Dermis microvascular lymphatic vessel endothelial cell (primary cell): ENCODE measurements at regions not wholly inside any gene's neighbourhood (a gene's known extent, or its start where the extent isn't known, plus 50 kb on each side); places are given as distances from the start of the nearest gene placed in this dataset.

Experiments used
- DNase-seq, 2 donors: peaks; one replicate each; pipeline versions ENCODE4 v3.0.0 to v3.0.0-alpha.2; 2010; ENCODE audit warnings: low read depth in 2 of 2

DNA sequence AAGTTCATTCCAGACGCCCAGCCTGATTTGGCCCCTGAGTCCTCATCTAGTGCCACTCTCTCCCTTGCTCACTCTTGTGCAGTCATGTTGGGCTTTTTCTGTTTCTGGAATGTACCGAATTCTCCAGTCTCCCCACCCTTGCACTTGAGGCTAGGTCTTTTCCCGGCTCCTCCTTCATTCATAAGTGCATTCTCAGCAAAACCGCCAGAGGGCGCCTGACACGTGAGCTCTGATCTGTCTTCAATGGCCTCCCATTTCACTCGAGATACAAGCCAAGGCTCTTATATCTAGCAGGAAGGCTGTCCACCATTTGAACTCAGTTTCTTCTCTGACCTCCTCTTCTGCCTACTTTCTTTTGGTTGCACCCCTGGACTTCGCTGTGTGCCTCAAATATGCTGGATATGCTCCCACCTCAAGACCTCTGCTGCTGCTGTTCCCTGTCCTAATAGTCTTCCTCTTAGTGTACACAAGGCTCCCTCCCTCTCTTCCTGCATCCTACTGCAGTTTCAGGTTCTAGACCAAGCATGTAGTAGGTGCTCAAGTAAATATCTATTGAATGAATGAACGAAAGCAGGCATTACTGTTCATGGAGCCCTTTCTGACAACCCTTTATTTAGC is 568.1 kb upstream of the WWC1 start:
- peak; percentile 21 to 49 for DNase-seq

GRCh38 chr5:167725264-167725663 is 566.2 kb upstream of the WWC1 start:
- DNase-seq, result no peak

- DNase-seq, result no peak
Observed at GRCh38 chr5:167725741-167726140, 565.7 kb upstream of the WWC1 start.

DNA sequence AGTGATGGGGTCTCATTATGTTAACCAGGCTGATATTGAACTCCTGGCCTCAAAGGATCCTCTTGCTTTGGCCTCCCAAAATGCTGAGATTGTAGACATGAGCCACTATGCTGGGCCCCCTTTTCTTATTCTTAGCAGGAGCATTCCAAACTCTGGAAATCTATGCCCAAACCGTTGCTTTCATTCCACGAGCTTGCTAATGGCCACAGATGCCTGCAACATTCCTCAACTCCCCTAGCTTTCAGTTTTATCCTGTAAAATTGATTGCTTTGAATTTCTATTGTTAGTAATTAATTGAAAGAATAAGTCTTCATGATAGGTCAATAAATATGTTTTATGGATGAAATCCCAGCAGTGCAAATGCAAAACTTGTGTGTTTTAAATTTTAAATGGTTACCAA is 564.8 kb upstream of the WWC1 start:
- no peak for DNase-seq

GRCh38 chr5:167730121-167730520 is 561.3 kb upstream of the WWC1 start:
- DNase-seq, result no peak

GRCh38 chr5:167730656-167731055 is 560.8 kb upstream of the WWC1 start:
- no peak for DNase-seq

DNA sequence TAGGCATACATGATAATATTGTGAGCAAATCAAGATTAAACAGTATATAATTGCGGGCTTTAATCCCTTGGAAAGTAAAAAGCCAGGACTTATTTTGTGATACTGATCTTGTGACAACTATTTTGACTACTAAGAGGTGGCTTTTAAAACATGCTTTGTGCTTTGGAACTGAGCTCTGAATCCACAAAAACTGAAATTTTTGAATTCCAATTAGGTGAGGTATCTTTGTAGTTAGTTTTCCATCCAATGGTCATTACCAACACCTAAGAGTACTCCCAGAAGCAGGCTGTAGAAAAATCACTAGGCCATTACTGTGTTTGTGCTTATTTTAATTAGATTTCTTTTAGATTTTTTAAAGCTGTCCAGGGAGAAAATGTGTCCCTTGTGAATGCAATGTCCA is 559.5 kb upstream of the WWC1 start:
- DNase-seq, result no peak

DNA sequence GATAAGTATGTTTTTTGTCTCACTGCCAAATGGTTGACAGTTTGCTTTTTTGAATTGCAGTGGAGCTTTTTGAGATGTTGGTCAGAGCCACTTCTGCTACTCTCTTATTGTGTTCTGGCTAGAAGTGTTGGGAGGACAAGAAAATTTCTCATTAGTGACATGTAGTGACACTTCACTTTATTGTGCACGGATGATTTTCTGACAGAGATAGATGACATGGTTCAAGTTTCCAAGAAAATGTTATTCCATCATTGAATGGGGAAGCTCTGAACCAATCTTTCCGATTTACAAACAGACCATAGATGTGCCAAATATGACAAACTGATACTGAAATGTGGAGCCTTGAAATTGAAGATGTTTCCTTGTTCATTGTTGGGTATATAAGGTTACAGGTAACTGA is 558.9 kb upstream of the WWC1 start:
- DNase-seq, result no peak

DNA sequence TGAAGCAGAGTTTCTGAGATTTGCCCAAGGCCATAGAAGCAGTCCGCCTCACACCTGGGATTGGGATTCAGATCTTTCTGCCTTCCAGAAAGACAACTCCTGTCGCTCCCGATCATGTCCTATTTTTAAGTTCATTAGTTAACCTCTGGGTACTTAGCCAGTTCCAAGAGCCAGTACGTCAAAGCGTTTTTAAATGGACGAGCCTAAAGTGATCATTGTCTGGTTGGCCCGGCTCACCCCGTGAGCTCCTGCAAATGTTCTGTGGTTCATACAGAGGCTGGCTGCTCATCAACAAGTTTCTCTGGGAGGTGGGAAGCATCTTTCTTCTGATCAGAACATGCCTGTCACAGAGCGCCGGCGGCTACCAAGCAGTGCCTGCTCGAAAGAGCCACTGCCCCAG is 554.5 kb upstream of the WWC1 start:
- DNase-seq, result no peak

DNA sequence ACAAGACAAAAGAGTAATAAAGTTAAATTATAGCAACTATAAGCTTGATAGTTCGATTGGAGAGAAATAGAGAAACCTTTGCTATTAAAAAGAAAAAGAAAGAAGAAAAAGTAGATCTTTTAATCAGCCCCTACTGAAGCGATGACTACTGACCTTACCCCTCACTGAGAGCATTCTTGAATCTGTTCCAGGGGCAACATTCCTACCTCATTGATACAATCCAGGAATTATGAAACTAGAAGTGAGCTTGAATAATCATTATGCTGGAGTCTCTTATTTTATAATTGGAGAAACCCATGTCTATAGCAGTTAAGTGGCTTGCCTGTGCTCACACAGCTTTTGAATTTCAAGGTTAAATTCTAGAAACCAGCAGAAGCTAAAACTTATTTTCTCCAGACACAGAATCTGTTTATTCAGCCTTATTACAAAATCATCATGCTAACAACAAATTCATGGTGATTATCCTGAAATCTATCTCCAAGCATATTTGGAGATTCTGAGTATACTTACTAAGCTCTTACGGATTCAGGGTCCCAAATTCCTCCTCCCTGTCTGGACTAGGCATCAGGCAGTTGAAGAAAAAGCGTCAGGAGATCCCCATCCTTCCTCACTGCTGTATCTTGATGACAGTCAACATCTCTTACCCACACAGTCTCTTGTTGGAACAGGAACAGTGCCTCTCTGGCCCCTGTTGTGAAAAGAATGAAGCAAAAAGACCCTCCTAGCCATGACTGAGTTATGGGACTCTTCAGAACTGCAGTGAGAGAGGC is 547.6 kb upstream of the WWC1 start:
- DNase-seq, result no peak

DNA sequence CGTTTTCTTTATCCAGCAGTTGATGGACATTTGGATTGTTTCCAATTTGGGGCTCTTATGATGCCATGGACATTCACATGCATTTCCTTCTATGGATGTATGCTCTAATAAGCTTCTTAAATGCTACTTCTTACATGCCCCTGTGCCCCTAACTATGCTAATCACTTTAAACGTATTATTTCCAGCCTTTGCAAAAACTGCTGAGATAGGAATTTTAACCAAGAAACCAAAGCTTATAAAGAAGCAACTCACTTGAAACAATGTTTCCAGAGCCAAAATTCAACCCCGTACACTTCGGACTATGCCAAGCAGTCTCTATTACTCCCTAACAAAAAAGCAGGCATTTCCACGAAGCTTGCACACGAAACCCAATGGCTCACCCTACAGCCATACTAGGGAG is 545.6 kb upstream of the WWC1 start:
- no peak for DNase-seq

DNA sequence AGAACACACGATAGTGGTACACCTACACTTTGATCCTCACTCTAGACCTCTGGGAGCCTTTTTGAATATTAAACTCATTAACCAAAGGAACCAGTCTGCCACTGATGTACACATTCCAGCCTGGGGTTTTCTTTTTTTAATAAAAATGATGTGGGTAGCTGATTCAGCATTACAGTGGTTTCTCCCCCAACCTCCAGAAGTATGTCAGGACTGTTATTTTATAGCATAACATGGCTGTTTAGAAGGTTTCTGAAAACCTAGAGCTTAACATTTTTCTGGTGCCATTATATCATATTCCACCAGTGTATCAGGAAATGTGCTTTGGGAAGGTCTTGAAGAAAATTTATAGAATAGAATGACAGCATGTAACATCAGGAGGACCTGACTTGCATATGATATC is 540.9 kb upstream of the WWC1 start:
- DNase-seq, result no peak

DNA sequence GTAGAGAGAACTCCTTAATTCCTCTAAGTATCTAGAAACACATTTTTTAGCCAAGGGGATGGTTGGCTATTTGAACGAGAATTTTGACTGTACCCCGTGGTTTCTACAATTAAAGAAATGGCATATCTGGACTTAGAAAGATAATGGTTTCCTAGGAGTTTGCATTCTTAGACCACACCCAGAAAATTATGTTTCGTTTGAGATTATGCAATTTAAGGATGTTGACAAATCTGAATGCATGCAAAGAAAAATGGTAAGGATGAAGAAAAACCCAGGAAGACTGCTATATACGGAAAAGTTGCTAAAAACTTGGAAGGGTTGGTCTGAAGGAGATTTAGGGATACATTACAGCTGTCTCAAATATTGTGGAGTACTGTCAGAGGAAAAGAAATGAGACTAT is 538.5 kb upstream of the WWC1 start:
- DNase-seq, result no peak

DNA sequence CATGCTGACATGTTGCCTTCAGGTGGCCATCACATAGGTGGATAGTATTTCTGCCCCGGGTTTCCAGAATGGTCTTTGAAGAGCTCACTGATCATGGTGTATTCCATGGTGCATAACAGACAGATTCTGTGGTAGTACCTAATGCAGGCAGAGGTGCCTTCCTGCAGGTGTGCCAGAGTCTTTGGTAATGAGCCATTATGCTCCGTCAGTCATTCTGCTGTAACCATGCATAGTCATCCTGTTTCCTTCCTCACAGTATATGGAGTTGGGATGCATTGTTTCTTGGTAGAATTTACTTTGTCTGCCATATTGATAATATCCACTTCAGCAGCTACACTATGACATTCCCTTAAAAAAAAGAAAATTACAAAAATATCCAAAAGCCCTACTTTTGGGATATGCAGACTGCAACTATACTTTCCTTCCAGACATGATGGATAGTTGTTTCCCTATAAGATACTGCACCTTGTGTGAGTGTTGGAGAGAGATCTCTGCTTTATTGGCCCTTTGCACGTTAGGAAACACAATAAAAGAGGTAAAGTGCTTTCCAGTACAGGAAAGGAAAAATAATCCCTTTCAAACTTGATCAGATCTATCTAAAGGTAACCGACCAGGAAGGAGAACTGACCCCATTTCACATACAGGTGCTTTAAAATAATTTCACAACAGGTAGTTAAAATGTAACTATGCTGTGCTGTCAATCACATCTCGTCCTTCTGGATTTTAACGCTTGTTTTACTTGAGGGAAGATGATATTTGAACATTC is 537.5 kb upstream of the WWC1 start:
- DNase-seq, result no peak

- DNase-seq, result no peak
Observed at GRCh38 chr5:167754501-167755021, 536.9 kb upstream of the WWC1 start.

DNA sequence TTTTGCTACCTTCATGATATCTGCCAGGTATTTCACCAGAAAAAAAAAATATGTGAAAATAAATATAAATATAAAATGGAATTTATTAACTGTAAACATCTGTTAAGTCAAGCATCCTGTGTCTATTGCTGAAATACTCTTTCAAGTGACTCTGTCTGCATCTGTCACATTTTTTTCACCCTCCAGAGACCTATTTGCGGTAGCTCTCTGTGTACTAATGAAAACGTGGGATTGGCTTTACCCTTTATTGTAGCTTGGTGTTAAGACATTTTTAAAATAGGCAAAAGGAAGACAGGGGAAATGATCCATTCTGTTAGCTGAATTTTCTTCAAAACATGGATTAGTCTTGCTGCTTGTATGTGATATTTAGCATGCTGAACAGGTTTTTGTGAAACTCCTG is 536.0 kb upstream of the WWC1 start:
- DNase-seq, result no peak

- no peak for DNase-seq
Observed at GRCh38 chr5:167759057-167759821, 532.2 kb upstream of the WWC1 start.

DNA sequence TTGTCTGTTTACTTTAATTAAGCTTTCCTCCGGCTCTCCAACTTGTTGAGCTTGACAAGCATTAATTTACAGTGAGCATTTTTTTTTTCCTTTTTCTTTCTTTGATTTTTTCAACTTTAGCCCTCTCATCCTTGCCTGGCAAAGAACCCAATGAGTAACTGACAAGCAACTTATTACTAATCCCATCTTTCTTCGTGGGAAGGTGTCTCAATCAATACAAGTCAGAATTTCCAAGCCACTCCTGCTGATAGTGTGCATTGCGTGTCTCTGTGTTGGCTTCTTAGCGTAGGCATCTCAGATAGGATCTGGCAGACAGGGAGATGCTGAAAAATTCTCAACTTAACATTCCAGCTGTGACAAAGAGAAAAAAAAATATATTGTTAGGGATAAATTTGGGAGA is 527.7 kb upstream of the WWC1 start:
- no peak for DNase-seq

GRCh38 chr5:167764641-167765289 is 526.7 kb upstream of the WWC1 start:
- DNase-seq, result no peak

- no peak for DNase-seq
Observed at GRCh38 chr5:167765352-167765751, 526.1 kb upstream of the WWC1 start.

- no peak for DNase-seq
Observed at GRCh38 chr5:167766957-167767356, 524.5 kb upstream of the WWC1 start.
